Dedifferentiated amniotic fluid mesenchymal stem cell (primary cell): ENCODE measurements at regions not wholly inside any gene's neighbourhood (a gene's known extent, or its start where the extent isn't known, plus 50 kb on each side); places are given as distances from the start of the nearest gene placed in this dataset.
A peak's percentile ranks its signal among the peaks of the same experiment; 100 is the strongest.
"Not testable (repeated sequence)": the region's sequence is repeated elsewhere in the genome, so short reads cannot be mapped to it uniquely, and the experiment has no call there.

ENCODE experiments used
- DNase-seq: peaks from one replicate; pipeline ENCODE4 v3.0.0-alpha.2; 2016; ENCODE audit errors: extremely low spot score

DNA sequence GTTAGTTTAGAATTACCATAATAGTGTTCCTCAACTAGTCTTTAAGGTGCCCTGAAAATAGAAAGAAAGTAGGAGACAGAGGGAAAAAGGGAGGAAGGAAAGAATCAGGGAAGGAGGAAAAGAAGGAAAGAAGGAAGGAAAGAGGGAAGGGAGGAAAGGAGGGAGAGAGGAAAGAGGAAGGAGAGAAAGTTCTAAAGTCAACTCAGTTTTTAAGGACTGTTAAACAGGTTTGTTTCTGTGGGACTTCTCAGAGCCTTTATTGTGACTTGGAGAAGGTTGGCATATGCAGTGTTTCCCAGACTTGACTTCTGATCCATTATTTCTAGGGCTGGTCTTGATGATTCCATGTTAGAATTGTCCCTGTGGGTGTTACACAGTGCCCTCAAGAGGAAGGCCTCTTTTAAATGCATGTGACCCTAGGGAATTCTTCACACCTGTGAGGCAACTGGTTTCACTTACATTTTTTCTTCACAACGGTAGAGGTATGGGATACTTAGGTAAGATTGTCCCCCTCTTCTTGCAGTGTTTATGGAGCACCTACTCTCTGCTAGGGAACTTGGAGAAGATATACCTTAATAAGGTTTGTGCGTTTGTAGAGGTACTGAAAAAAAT lies 132.7 kb upstream of the GMDS start:
- no peak for DNase-seq

DNA sequence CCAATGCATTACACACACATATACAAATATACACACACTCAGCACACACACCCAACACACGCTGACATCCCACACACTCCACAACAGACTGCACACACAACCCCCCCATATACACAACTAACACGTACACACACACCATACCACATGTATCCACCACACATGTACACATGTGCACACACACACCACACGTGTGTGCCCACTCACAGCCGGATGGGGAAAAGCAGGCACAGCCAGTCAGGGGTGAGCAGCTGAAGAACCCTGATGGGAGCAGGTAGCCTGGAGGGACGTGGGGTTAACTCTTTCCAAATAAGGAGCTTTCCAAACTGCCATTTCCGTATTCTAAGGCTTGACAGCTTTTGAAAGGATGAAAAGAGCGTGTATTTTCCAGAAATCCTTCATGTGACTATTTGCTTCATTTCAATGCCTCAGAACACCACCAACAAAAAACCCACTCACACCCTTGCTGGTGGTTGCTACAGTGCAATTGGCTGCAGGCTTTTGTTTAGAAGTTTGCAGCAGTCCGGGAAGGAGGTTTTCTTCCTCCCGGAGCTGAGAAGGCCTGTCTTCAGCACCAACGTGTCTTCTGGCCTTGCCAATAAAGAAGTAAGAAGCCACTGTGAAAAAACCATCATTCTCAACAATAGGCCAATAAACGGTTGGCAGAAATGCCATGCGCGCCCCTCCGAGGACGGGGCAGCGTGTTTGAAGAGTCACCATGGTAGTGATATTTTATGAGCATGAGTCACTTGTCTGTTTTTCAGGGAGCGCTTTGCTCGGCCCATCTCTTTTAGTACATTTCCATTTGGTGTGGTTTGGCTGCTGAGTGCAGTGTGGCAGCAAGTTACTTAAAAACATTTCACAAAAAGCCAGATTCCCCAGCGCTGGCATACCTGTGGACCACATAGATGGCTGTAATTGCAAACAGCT lies 131.3 kb upstream of the GMDS start:
- DNase-seq, result peak; percentile 84

DNA sequence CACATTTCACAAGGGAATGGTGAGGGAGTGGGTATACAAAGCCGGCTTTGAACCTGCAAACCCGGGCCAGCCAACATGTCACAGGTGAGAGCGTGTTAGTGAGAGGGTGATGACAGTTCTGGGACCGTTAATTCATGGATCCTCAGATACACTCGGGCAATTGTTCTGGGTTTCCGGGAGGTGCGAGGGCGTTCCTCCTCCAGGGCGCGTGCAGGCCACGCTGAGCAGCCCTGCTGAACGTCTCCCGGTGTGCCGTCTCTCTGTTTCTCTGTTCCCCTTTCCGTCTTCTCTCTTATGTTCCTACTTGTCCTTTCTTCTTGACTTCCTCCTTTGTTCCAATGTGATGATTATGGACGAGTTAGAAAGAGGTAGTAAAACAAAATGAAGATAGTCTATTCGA lies 130.0 kb upstream of the GMDS start:
- no peak for DNase-seq

DNA sequence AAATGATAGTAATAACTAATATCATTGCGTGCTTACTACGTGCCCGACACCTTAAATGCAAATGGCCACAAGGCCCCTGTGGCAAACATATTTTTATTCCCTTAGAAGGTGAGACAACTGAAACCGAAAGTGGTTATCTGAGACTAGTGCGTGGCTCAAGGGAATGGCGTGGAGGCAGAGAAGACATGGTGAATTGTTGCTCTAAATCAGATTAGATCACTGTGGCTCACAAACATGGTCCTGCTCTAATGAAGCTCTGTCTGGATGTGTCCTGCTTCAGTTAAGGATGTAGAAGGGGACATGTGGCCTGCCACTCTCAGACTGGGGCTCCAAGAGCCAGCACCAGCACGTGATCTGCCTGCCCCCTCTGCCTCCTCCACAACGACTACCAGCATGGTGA lies 124.2 kb upstream of the GMDS start:
- no peak for DNase-seq

DNA sequence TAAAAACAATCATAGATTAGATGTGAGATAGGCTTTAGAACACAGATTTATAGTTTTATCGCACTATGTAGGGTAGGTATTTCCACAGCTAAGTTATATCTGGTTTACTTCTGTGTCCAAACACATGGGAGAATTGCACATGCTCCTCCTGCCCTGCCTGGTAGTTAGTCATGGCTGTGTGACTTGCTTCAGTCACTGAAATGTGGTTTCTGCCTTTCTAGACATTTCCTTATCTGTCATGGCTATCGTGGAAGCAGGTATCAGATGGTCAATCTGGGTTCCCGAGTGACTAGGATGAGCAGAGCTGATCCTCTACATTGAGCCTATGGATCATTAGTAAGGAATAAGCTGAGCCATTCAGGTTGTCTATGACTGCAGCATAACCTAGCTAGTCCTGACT lies 117.8 kb upstream of the GMDS start:
- DNase-seq, result no peak

DNA sequence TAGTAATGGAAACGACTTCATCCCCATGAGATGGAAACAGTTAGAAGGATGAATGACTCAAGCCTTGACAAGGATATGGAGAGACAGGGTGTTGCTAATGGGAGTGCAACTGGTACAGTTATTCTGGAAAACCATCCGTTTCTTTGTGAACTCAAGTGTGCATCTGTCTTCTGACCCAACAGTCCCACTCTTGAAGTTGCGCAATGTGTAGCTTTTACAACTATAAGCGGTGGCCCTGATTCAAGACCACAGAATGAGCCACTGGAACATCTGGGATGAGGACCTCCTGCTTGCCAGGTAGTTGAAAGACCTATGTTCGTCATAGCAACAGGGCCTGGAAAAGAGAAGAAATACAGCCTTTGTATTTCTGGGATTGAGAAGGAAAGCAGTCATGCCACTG lies 115.8 kb upstream of the GMDS start:
- DNase-seq, result no peak

DNA sequence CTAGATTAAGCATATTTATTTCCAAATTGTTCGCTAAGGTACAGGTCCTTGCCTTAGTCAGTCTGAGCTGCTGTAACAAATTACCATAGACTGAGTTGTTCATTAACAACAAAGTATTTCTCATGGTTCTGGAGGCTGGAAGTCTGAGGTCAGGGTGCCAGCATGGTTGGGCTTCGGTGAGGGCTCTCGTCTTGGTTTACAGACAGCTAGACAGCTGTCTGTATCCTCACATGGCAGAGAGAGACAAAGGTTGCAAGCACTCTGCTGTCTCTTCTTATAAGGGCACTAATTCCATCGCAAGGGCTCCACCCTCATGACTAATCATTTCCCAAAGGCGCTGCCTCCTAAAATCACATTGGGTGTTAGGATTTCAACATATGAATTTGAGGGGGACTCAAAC lies 115.3 kb upstream of the GMDS start:
- DNase-seq, result no peak

DNA sequence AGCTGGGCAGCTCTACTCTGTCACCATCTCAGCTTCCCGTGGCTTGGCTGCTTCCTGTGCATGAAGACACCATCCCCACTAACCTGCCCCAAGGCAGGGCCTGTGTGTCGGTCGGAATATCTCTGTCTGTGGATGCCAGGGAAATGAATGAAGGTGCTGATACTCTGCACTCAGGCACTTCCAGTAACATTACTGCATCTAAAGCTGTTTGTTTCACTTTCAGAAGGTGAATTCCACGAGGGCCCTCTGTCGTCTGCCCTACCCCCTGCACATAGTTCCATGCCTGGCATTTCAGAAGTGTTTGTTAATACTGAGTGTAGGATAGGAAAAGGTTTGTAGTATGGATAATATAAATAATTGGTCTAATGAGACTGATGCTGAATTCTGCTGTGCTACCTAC lies 114.7 kb upstream of the GMDS start:
- no peak for DNase-seq

DNA sequence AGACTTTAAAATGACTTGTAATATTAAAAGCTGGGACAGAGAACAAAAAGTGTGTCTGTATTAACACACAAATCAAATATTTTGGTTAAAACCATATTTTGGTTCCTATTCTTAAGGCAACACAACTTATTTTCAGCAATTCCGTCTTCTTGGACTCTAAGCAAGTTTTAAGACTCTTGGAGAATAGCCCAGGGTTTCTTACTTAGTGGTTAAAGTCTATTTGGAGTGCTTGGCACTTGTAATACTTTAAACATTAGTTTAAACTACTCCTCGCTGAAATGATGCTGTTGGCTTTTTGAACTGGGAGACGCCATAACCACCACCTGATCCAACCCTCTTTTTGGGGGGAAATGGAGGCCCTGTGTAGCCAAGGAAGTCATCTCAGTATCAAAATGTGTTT lies 109.7 kb upstream of the GMDS start:
- no peak for DNase-seq

DNA sequence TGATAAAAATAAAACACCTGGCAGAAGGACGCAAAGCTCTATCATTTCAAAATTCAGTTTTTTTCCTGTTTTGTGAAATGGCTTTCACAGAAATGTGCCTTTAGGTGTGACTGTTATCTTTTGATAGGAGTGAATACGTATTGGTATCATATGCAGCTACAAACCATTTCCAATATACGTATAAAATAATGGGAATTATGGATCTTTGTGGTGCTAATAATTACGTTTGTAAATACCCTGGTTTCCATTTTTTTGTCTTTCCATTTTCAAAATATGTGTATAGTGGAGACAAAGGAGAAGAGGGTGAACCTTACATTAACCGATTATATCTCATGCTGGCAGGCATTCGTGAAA lies 108.7 kb upstream of the GMDS start:
- DNase-seq, result no peak

DNA sequence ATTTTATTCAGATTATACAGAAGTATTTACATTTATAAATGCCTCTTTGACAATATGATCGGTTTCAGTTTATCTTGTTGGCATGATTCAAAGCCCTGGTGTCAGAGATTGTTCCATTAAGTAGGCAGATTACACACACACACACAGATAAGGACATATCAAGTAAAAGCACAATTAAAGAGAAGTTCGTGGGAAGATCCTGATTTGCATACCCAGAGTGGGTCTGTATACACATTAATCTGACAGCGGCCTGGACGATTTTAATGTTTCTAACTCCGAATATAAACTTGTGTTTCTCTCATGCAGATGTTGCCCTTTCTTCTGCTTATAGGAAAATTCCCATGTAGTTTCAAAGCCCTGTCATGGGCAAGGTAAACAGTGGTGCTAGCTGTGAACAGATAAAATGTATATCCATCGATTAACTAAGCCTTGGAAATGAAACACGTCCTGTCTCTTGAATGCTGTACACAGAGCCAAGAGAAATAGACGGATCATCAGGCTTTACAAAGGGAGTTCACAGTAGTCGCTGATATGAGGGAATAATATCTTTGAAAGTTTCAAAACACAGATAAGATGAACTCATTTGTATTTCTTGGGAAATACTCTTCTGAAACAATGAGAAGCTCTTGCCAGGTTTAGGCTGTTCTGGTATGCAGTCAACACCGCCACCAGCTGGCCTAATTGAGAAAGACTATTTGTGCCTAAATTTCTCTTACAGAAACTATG lies 108.2 kb upstream of the GMDS start:
- peak; percentile 85 for DNase-seq

DNA sequence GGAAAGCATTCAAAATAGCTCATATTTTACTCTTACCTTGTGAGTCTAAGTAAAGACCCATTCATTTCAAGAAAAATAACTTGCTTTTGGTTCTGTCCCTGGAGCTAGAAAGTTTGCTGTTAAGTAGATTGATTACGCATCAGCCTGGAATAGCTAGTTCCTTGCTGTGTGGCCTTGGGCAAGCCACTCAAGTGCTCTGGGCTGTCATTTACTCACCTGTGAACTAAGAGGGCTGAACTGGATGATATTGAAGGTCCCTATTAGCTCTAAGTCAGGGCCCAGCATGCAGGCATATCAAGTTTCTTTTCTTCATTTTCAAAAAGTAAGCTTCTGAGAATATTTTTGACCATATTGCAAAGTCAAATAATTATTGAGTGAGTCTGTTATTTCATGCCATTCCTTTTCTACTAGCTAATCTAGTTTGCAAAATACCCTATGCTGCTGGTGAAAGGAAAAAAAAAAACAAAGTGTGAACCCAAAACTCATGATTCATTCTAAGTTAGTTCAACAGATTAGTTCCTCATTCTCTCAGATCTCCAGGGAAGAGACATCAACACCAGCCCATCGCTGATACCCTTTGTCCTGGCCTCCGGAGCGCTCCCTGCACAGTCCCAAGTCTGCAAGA lies 106.5 kb upstream of the GMDS start:
- peak; percentile 69 for DNase-seq

DNA sequence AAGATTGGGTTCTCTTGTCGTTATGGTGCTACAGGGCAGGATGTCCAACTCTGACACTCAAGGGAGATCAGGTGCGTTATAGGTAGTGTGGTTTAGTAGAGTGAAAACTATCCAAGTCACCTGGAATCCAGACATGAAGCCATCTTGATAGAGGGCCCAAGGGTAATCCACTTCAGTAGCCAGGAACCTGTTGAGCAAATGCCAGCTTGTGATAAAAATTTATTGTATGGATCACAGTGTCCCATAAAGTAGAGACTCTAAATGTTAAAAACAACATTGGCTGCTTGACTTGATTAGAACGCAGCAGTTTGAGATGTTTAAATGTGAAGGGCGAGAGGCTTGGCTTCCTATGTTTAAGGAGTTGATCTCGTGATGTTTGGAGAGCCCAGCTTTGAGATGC lies 105.7 kb upstream of the GMDS start:
- no peak for DNase-seq

DNA sequence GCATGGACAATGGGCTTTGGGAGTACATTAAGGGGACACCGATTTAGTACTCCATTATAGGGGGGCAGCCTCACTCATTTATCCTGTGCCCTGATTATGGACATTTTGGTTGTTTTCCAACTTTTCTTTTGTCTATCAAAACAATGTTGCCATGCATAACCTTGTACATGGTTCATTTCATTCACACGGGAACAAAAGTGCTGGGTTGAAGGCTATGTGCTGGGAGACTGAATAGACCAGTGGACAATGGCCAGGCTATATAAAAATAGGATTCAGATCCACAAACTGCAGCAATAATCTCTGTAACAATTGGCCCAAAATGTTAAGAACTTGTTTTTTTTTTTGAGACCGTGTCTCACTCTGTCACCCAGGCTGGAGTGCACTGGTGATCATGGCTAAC lies 100.7 kb upstream of the GMDS start:
- DNase-seq, result no peak

DNA sequence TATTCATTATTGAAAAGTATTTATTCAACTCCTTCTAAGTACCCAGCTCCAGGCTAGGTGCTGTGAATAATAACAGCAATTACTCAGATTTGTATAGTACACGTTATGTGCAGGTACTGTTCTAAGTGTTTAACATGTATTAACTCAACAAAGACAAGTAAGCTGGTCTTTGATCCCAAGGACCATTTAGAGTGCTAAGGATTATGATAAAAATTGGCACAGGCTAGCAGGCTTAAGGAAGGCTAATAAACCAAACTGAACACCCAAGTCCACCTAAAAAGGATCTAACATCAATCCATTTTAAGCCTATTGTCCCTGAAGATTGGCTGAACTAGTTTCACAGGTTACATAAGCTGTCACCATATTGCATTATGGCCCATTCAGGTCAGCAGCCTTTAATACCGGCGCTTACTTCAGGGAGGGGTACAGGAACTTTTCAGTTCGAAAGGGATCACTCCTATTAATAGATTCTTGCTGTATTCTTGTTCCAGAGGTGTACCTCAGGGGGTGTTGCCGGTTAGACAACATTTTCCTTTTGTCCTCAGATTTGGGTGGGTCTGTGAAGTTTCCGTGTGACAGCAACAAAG lies 99.0 kb upstream of the GMDS start:
- DNase-seq, result no peak

DNA sequence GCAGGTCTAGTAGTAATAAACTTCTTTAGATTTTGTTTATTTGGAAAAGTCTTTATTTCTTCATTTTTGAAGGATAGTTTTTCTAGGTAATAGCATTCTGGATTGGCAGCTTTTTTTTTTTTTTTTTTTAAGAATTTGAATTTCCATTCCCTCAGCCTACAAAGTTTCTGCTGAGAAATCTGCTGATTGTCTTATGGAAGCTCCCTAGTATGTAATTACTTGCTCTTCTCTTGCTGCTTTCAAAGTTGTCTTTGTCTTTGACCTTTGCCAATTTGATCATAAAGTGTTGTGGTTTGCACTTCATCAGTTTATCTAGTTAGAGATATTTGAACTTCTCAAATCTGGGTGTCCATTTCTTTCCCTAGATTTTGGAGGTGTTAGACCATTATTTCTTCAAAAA lies 82.2 kb upstream of the GMDS start:
- DNase-seq, result no peak

DNA sequence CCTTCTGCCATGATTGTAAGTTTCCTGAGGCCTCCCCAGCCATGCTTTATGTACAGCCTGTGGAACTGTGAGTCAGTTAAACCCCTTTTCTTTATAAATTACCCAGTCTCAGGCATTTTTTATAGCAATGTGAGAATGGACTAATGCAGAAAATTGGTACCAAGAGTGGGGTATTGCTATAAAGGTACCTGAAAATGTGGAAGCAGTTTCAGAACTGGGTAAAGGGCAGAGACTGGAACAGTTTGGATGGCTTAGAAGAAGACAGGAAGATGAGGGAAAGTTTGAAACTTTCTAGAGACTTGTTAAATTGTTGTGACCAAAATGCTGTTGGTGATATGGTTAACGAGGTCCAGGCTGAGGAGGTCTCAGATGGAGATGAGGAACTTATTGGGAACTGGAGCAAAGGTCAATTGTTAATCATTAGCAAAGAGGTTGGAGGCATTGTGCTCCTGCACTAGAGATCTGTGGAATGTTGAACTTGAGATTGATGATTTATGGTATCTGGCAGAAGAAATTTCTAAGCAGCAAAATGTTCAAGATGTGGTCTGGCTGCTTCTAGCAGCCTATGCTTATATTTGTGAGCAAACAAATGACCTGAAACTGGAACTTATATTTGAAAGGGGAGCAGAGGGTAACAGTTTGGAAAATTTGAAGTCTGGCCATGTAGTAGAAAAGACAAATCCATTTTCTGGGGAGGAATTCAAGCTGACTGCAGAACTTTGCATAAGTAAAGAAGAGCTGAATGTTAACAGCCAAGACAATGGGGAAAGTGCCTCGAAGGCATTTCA lies 79.0 kb upstream of the GMDS start:
- no peak for DNase-seq

DNA sequence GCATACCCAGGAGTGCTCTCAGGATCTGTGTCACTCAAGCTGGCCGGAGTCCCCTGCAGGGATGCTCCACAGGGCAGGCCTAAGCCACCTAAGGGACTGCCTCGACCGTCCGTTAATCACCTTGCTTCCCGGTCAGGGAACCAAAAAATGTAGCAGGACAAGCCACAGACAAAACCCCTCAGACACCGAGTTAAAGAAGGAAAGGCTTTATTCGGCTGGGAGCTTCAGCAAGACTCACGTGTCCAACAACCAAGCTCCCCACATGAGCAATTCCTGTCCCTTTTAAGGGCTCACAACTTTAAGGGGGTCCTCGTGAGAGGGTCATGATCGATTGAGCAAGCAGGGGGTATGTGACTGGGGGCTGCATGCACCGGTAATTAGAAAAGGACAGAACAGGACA lies 72.1 kb upstream of the GMDS start:
- DNase-seq, result not testable (repeated sequence)

DNA sequence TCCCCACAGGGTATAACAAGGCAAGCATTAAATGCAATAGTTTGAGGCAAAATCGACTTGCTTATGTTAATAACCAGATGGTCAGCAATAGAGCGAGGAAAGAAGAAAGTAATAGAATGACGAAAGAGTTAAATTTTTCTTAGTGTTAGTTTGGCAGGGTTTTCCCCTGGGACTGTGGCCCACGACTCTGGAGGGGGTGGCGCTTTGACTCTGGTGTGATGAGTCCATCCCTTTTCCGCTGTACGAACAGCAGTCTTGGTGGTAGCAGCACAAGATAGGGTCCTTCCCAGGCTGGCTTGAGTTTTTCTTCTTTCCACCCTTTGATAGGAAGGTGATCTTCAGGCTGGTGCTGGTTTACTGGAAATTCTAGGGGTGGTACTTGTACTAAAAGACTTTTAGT lies 69.2 kb upstream of the GMDS start:
- DNase-seq, result no peak

DNA sequence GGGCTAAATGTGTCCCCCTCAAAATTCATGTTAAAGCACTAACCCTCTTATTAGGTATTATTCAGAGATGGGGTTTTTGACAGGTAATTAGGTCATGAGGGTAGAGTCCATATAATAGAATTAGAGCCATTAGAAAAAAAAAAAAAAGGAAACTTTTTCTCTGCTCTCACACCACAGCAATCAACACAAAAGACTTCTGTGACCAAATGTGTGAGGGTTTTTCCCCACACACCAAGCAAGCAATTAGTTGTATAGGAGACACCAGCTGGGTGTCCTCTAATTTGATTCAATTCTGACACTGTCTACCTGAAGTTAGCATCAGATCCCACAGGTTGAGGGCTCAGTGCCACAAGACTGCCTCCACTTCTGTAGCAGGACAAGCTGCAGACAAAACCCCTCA lies 64.6 kb upstream of the GMDS start:
- no peak for DNase-seq

DNA sequence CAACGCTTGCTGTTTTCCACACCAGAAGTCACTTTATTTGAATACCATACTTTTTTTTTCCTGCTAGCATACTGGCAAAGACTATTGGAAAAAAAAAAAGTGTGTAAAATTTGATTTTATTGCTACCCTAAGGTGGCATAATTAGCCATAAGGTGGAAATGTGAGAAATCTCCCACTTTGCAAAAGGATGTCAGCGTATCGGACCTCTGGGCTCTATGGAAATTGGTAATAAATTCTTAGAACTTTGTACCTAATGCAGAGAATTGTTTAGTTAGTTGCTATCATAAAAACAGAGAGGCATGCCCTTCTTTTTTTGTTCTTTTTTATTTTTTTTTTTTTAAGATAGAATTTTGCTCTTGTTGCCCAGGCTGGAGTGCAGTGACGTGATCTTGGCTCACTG lies 63.7 kb upstream of the GMDS start:
- DNase-seq, result no peak
